GM18526 (cell line): ENCODE measurements at regions not wholly inside any gene's neighbourhood (a gene's known extent, or its start where the extent isn't known, plus 50 kb on each side); places are given as distances from the start of the nearest gene placed in this dataset.

Experiments
- POLR2A ChIP-seq: IDR thresholded peaks from 3 replicates; pipeline ENCODE4 v1.6.1; 2011; ENCODE audit not compliant: insufficient read length; ENCODE audit errors: extremely low read depth

DNA sequence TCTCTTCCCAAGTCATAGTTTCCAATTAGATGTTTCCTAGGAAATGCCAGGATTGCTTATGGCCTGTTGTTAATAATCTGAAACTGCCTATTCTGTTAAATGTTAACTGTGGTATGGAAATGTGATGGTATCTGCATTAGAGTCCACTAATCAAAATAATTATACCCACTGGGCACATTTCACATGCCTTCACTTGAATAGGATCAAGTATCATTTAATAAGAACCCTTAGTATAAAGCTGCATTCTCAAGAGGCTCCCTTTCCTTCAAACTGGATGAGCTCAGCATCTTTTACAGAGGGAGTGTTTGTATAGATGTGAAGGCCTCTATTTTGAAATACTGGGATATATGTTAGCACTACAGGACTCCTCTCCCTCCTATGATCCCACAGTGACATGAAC, 477.2 kb upstream of the VRK2 start:
- TF ChIP-seq POLR2A, result no peak

GRCh38 chr2:57570961-57571360, 475.6 kb upstream of the VRK2 start:
- TF ChIP-seq POLR2A, result no peak

DNA sequence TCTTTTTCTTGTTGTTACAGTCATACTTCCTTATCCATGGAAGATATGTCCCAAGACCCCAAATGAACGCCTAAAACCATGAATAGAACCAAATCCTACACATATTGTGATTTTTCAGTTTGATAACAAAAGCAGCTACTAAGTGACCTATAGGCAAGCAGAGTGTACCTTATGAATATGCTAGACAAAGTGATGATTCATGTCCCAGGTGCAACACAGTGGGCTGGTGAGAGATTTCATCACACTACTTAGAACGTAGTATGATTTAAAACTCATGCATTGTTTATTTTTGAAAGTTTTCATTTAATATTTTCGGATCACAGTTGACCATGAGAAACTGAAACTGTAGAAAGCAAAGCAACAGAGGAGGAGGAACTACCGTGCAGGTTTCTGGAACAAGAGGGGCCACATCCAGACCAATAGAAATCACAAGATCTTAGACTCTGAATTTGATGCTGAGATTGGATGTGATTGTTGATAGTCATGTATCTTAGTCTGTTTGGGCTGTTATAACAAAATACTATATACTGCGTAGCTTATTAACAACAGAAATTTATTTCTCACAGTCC, 470.8 kb upstream of the VRK2 start:
- TF ChIP-seq POLR2A, result no peak

- no peak for TF ChIP-seq POLR2A
Measured at GRCh38 chr2:57576983-57577382, 469.6 kb upstream of the VRK2 start.

DNA sequence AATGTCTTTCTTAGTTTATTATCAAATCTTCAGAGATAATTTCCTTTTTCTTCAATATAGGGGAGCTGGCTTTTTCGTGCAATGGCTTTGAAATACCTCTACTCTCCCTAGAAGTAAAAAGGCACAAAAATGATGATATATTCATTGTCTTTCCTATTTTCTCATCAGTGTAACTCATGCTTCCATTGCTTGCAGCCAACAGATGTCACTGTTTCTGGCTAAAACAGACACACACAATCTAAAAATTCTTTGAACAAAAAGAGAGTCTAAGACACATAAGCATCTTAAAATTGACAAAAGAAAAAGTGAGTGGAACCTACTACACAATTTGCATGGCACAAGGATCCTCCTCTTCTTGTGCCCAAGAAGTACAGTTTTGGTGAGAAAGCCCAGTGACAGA, 448.7 kb upstream of the VRK2 start:
- TF ChIP-seq POLR2A, result no peak

GRCh38 chr2:57598551-57598950, 448.1 kb upstream of the VRK2 start:
- no peak for TF ChIP-seq POLR2A

- no peak for TF ChIP-seq POLR2A
Measured at GRCh38 chr2:57602733-57603132, 443.9 kb upstream of the VRK2 start.

DNA sequence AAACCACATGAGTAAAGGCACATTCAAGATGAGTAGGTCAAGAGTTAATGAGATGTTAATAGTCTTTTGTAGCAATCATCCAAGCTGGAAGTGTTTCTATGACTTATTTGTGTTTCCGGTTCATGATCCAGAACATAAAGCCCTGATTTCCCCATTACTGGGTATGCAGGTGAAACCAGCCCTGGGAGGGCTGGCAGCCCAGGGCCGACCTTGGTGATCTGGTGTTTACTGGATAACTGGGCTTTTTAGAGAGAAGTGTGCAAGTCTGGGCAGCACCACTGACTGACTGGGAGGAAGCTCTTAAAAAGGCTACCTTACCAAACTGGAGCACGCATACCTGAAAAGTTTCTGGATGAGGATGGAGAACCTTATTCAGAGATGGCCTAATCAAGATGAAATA, 431.6 kb upstream of the VRK2 start:
- no peak for TF ChIP-seq POLR2A

GRCh38 chr2:57615855-57616556, 430.6 kb upstream of the VRK2 start:
- no peak for TF ChIP-seq POLR2A

- no peak for TF ChIP-seq POLR2A
Measured at GRCh38 chr2:57617318-57617717, 429.3 kb upstream of the VRK2 start.

DNA sequence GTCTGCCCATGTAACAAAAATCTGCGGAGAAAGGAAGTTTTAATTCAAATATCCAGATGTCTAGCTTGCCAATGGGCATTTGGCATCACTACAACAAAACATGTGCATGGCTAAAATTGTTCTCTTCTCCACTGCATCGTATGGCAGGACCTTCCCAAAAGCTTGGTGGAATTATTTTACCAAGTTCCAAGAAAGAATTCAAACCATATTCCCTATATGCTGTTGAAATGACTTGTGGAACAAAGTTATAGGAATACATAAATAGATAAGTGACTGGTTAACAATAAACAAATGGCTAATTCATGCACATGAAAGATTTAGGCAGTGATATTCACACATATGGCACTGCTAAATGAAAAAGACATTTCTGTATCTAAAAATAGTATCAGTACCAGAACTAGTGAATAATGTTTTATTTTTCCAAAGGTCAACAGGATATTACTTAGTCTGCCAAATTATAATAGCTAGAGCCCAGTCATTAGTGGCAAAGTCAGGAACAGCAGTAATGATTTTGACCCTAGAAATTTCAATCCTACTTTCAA, 425.4 kb upstream of the VRK2 start:
- TF ChIP-seq POLR2A, result no peak

GRCh38 chr2:57622009-57622408, 424.6 kb upstream of the VRK2 start:
- no peak for TF ChIP-seq POLR2A

DNA sequence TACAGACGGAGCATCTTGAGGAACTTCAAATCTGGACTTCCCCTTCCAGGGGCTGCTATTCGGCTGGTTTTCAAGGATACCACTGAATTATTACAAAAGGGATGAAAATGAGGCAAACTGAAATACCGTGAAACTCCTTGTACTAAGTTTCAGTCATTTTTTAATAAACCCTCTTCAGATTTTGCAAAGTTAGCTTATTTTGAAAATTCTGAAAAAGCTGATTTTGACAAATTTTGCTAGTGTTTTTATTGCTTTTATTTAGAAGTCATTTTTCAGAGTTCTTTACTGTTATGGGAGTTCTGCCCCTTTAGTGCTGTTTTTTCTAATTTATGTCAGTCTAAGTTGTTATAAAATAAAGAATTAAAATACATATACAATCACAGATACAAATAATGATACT, 390.4 kb upstream of the VRK2 start:
- TF ChIP-seq POLR2A, result no peak

DNA sequence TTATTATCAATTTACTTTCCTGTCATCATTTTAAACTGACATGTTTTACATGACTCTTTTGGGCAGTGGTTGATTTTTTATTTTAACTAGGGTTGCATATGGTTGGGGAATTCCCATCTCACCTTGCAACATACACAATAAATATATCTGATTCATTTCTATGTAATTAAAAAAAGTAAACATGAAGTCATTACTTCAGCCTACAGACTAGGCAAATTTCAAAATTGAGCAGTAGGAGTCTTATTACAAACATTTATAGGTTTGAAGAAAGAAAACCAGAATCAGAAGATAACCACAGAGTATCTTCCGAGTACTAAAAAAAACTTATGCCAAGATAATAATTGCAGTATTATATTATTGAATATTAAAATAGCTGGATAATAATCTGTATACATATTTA, 377.0 kb upstream of the VRK2 start:
- TF ChIP-seq POLR2A, result no peak

DNA sequence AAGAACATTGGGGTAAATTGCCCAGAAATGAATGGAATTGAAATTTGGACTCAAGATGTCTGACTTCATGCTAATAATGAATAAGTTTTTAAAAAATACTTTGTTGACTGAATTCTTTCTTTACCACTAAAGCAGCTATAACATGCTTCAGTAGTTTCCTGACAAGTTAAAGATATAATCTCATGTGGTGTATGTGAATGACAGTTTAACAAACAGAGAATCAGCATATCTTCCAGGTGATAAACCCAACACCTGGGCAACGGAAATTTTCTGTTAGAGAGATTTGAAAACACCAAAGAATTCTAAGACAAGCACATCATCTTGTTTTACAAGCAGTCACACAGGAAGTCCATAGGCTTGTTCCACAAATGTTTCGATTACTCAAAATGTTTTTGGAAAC, 372.6 kb upstream of the VRK2 start:
- TF ChIP-seq POLR2A, result no peak

DNA sequence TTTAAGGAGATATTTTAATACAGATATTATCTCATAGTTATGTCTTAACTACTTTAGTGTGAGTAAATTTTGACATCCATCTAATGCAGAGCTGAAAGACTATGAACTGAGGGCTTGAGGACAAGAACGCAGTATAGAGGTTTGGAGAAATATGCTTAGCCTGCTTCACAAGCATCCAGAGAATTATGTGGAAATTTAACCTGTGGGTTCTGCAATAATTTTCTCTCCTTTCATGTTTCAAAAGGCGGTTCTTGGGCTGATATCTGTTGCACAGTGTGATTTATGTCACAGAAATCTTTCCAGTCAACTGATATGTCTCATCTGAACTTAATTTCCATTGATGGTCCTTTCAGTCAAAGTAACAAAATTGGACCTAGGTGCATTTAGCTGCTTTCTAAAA, 371.9 kb upstream of the VRK2 start:
- no peak for TF ChIP-seq POLR2A

GRCh38 chr2:57677296-57677695, 369.3 kb upstream of the VRK2 start:
- no peak for TF ChIP-seq POLR2A
